ENCODE measurements at regions not wholly inside any gene's neighbourhood (a gene's known extent, or its start where the extent isn't known, plus 50 kb on each side); places are given as distances from the start of the nearest gene placed in this dataset.

DNA sequence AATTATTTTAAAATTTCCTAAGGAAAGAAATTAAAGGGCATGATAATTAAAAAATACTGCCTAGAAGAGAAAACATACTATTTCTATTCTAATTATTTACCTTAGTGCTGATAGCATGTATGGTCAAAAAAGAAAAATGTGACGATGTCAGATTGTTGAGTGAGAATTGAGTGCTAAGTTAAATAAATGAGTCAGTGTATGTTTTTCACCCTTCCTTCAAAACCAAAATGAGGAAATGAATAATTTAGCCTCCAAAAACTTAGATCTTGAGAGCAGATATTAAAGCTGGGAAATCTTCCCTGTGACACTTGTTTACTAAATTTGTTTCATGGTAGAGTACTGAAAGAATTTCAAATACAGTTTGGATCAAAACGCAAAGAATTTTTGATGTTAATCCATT, 58.6 kb upstream of the NYAP2 start:
- DNase-seq, result no peak

DNA sequence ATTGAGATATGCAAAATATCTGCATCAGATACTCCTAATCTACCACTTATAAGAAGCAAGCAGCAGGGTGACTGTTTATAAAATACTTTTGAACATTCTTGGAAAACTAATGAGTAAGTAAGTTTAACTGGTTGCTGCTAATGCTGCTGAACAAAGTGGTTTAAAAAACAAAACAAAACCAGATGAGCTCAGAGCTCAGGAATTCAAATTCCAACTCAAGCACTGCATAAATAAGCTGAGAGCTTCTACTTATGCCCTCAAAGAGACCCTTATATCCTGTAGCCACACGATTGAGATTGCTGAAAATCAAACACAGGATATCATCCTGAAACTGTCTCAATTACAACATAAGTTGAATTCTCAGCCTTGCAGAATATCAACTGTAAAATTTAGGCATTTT, 62.3 kb upstream of the NYAP2 start:
- DNase-seq, result no peak

DNA sequence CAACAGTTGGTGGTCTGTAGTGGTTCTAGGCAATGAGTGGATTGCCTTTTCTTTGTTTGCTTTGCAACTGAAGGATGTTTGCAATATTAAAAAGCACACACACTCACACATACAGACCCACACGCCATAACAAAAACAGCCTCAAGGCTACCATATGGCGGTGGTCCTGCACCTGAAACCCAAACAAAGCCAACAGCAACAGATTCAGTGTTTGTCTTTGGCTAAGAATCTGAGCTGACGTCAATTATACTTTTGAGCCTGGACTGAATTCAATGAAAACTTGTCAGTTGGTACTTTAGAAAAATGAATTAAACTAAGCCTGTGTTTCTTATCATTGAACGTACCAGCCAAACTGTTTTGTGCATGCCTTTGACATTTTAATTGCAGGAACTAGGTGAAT, 65.0 kb upstream of the NYAP2 start:
- DNase-seq, result no peak

DNA sequence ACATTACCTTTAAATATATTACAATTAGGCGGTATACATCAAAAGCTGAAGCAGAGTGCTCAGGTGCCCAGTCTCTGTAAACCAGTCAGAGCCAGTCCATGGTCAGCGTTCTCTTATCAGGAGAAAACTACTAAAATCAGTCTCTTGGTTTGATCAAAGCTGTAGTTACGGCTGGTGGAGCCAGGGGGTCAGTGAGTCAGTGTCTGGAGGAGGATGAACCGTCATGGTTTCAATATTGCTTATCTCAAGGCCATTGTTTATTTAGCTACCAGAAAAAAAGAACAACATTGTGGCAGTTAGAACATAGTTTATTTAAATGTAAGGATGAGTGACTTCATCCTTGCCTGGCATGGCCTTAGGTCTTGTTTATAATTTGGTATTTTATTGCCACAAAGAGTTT, 71.3 kb upstream of the NYAP2 start:
- no peak for DNase-seq

DNA sequence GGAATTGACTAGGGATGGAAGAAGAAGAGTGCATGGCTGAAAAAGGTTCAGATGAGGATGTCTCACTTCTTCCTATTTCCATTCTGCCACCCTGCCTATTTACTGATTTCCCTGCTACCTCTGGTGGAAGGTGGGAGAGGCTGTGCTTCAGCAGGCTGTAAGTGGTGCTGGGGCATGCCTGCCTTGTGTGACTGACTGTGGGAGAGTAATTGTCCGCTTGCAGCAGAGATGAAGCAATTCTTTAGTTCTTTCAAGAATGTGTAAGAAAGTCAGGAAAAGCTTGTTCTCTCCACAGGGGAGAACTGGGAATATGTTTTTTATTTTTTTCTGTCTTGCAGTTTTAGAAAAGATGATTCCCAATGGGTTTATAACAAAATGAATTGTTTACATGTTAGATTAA, 72.5 kb upstream of the NYAP2 start:
- DNase-seq, result no peak

DNA sequence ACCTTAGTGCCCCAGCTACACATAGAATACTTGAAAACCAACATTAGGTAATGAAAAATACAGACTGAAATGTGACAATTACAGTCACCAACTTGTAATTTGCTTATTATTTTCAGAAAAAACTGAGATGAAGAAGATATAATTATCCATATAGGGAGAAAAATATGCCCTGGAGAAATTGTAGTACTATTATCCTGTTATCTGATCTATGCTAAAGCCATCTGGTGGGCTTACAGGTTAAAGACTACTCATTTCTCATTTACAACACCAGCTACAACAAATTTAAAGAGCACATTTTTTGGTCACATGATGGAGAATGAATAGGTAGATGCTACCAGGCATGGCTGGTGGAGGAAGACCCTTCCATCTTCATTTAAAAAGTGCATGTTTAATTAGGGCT, 79.6 kb upstream of the NYAP2 start:
- DNase-seq, result no peak

DNA sequence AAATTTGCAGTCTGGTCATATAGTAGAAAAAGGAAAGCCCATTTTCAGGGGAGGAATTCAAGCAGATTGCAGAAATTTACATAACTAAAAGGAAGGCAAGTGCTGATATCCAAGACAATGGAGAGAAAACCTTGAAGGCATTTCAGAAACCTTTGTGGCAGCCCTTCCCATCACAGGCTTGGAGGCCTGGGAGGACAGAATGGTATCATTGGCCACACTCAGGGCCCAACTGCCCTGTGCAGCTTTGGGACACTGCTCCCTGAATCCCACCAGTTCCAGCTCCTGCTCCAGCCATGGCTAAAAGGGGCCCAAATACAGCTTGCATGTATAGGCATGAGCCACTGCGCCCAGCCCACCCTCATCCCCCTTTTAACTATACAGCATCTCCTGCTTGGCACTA, 81.1 kb upstream of the NYAP2 start:
- no peak for DNase-seq

DNA sequence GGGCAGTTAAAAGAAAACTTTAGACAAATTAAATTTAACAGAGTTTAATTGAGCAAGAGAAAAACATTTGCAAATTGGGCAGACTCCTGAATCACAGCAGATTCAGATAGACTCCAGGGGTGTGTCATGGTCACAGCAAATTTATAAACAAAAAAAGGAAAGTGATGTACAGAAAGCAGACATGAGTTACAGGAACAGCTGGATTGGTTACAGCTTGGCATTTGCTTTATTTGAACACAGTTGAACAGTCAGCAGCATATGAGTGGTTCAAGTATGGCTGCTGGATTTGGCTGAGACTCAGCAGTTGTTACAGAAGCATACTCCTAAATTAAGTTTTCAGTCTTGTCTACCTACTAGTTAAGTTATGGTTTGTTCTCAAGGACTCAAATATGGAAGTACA, 82.3 kb upstream of the NYAP2 start:
- DNase-seq, result no peak

DNA sequence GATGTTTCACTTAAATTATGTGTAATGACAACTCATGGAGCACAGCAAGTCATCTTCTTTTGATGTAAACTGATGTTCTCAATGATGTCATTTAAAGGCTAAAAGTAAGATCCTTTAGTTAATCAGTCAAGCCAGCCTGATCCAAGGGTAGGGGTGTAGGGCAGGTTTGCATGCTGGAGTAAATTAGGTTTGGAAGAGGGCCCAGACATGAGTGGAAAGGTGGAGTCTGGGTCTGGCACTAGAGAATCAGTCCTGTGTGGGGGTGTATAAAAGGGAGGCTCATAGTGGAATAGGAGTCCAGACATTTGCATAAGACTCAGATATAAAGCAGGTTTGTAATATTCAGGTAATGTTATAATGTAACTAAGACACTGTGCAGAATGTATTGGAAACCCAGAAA, 88.8 kb upstream of the NYAP2 start:
- DNase-seq, result no peak

DNA sequence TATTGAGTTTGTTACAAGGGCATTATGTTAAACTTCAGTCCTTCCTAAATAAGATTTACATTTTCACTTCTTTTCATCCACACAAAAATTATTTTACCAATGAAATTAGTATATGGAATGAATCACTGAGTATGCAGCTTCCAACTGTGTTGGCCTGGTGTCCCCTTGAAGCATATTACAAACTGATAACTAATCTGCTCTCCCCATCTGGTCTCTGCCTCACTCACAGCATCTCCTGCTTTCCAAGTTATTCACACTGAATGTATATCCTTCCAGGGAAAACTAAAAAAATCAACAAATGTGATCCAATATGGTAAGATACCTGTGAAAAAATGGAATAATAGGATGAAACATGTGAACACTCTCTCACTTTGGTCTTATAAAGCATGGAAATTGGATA, 90.0 kb upstream of the NYAP2 start:
- DNase-seq, result no peak

DNA sequence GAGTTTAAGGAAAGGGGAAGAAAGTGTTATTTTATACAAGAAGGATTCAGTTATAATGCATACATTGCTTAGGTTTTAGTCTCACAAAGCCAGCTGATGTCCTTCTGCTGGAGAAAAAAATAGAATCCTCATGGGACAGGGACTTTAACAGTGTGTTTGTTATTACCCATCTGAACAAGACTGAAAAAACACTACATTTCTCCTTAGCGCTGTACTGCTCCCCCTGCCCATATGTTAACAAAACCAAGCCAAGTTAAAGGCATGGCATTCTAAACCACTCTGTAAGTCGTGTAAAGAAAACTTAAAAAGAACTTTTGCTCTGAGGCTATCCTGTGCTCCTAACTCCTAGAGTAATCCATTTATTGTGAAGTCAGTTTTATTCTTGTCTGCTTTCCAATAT, 102.6 kb upstream of the NYAP2 start:
- DNase-seq, result no peak

DNA sequence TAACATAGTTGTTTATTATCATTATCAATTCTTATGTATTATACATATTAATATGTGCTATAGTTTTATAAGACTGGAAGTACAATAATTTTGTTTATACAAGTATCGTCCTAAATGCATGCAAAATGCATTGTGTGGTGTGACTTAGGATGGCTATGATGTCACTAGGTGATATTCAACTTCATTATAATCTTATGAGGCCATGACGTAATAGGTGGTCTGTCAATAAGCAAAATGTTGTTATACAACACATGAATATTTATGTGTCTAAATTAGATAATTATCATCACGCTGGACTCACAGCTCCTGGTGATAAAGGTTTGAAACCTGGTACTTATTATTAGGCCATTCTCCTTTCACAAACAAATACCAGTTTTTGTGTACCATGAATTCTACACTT, 104.4 kb upstream of the NYAP2 start:
- DNase-seq, result no peak

DNA sequence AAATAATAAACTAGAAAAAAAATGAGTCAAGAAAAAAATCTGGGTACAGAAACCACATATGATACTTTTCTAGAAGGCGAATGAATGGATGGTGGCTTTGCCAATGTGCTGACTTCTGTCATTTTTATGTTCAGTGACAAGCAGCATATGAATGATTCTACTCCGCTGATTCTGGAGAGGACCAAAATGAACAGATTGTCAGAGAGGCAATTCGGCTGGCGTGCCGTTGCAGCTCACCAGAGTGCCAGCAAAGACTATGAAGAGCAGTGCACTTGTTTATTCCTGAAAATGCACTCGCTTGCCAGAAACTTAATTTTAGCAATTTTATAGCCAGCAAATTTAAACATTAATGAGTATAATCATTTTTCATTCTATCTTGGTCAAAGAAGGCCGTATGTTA, 105.9 kb upstream of the NYAP2 start:
- no peak for DNase-seq

DNA sequence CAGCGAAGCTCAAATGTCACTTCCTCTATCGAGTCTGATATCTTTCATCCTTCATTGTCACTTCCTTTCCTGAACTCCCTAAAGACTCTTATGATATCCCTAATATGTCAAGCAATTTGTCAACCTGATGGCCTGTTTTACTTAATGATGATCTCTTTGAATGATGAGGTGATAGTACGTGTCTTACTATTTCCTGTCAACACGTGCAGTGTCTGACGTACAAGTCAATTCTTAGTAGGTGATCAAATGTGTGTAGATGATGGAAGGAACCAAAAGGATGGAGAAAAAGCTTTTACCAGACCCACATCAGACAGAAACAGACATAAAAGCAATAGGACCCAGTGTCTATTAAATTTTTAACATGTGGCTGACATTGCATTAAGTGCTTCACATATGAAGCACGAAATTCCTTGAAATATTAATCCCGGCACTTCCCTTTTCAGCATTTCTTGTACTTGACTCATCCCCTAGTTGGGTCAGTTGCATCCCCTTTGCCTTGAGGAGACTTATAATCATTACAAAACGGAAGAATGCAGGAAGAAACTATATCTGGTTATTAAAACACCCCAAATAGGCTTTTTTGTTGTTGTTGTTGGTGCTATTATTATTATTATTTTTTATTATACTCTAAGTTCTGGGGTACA, 108.6 kb upstream of the NYAP2 start:
- no peak for DNase-seq

DNA sequence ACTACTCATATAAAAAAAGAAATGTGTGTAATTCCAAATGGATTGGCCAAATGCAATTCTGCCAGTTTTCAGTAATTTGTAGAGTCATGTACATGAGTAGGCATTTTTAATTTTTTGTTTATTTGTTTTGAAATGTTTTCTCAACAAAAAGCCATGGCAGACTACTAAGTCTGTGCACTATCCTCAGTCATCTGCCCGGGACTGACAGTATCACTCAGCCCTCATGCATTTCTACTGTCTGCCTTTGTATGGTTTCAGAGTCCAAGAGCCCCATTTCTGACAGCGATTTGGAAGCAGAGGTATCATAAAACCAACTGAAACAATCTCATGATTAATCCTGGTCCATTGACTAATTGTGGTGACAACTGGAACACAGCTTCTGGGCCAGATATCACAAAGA, 109.9 kb upstream of the NYAP2 start:
- no peak for DNase-seq

DNA sequence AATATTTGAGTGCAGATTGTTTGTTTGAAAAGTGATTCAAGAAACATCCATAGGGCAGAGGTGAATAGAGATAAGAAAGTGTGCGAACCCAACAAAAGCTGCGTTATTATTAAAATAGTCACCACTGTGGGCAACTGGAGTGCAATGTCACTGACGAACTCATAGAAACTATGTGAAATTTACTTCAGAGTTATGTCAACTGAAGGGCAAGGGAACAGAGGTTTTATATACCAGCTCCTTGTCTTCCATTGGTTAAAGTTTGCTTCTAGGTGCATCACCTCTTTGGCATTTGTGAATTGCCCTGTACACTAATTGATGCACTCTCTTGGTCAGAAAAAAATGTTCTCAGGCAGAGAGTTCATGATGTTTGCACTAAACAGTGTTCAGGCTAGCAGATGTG, 110.5 kb upstream of the NYAP2 start:
- DNase-seq, result no peak

DNA sequence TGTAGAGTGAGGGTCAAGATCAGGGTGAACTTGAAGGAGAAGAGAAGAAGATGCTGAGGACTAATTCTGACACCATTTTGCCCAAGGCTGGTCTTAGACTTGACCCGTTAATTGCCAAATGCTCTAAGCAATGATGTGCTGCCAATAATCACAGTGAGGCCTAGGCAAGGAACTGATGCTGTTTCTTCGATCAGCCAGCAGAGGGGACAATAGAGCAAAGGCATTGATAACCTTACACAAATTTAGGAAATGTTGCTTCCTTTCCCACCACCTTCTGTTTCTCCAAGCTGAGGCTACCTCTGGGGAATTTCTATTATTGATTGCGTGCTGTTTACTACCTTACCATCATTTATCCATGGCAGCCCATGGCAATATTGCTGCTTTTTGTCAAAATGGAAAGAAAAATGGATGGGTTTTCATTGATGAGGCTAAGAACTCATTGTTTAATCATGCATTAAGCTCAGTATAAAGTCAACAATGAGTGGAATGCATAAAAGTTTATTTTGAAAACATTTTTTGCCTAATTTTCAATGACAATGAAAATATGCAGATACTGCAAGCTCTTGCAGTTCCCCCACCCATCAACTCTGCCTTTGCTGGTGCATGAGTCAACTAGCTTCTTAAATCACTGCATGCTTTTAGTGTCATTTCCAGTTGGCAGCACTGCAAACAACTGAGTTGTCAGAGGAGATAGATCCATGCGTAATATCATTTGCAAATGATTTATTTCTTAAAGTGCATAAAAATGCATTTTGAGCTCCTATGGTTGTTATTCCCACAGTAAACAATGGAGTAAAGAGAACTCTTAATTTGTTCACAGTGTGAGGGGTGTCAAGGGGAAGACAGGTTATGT, 116.4 kb upstream of the NYAP2 start:
- DNase-seq, result no peak

DNA sequence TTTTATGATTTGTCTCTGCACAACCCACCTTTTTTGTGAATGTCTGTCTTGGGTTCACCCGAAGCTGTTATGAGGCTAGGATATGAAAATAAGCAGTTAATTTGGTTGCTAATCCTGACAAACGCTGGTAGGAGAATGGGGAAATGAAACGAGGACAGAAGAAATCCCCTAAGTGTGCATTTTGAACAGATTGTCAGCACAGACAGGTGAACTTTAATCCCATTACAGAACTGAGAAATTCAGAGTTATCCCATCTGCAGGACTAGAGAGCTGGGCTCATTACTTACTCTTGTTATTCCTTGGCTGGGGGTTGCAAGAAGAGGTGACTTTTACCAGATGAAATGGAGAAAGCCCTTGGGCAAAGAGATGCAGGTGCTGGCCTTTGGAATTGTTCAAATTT, 123.3 kb upstream of the NYAP2 start:
- DNase-seq, result no peak

DNA sequence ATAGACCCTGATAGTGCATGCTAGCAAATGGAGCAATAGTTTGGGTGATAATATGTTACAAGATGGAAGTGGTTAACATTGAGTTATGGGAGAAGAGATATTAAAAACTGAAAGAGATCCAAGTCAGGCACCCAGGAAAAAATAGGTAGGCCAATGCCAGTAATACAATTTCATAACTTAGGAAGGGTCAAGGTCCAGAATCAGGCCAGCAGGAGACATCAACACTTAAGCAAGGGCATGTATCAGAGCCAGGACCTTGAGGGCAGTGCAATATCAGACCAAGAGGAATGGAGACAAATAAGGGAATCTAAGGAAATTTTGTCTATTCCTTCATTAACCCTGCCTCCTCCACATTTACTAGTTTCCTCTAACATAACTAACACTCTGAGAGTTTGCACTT, 124.1 kb upstream of the NYAP2 start:
- no peak for DNase-seq

DNA sequence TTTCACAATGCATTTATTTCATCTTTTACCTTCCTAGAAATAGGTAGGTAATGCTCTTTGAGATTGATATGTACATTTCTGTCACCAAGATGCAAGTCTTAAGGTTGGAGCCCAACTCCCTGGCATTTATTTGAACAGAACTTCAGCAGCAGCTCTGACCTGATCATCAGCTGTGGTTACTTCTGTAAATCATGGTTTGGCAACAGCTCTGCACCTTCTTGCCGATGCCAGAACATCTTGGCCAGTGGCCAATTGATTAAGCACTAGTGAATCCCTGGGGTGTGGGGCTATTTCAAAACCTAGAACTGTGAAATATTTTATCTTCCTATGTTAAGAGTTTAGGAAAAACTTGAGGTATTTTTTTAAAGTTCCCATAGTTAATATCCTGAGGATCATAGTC, 124.8 kb upstream of the NYAP2 start:
- no peak for DNase-seq

DNA sequence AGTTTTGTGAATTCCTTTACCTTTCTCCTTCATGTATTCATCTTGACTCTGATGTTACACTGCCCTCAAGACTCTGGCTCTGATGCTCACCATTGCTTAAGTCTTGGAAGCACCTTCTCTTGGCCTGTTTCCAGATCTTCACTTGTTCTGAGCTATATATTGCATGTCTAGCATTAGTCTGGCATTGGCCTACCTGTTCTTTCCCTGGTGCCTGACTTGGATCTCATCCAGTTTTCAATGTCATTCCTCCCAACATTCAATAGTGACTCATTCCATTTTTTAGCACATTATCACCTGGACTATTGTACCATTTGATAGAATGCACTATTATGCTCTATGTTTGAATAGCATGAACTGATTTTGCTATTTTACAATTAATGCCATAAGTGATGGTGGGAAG, 127.3 kb upstream of the NYAP2 start:
- DNase-seq, result no peak

DNA sequence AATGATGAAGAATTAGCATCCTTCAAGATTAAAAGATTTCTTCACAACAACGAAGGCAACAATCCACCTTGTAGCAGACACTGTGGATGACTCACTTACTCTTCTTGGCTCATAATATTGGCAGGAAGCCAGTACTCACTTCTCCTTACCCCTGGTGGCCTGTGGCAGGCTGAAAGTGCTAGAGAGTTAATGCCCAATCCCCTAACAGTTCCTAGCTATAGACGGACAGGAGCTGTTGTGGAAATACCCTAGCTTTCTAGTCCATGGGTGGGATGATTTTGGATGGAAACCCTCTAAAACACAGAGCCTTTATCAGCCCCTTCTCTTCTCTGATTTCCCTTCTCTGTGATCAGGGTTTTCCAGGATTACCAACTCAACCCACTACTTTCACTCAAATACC, 128.6 kb upstream of the NYAP2 start:
- DNase-seq, result peak in 1 of 2 experiments; percentile 11

DNA sequence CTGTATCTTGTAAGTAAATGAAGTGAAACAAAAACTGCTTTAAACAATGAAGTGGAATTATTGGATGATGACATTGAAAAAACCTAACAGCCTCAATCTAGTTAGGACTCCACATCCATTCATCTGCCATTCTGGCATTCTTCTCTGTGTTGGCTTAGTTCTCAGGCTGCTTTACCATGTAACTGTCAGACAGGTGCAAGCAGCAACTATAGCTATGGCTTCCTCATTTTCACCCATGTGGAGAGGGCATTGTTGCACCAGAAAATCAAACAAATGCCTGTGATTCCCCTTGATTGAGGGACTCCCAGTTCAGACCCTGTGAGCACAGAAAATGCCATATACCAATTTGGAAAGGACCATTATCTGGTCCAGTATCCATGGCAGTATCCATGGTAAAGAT, 129.5 kb upstream of the NYAP2 start:
- DNase-seq, result no peak

DNA sequence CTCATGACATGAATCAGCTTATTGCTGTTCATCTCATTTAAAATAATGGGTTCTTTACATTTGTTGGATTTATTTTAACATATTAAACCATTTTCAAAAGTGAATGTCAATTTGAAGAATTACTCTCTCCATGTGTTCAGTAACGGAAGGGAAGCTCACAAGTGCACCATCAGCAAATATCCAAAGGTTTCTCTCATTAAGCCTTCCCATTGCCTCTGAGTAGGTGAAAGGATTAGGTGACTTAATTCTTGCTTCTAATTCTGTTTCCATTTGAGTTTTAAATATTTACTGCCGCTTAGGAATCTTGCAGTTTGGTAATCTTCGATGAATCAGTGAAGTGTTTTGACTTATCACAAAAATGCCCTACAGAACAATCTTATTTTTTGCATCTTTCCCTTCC, 145.1 kb upstream of the NYAP2 start:
- DNase-seq, result no peak

DNA sequence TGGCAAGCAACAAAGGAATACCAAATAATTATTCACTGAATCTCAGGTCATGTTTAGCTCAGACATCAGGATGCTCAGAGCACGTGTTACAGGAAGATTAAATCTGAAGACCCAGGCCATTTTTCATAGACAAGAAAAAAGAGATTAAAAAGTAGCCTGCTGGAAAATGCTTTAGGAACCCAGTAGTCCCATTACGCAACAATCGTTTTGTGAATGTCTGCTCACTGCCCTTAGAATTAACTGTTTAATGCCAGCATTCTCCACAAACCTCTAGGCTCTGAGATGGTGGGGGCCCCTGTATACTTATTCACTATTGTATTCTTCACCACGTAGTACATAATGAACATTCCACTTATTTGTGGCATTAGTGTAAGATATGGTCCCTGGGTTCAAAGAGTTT, 154.6 kb upstream of the NYAP2 start:
- DNase-seq, result no peak
